Activated CD4-positive, CD25-positive, alpha-beta regulatory T cell (primary cell): ENCODE measurements at regions not wholly inside any gene's neighbourhood (a gene's known extent, or its start where the extent isn't known, plus 50 kb on each side); places are given as distances from the start of the nearest gene placed in this dataset.

Experiments
- DNase-seq, 4 experiments: peaks; one replicate each; lab custom pipeline; 2025; lab: John Stamatoyannopoulos, UW

DNA sequence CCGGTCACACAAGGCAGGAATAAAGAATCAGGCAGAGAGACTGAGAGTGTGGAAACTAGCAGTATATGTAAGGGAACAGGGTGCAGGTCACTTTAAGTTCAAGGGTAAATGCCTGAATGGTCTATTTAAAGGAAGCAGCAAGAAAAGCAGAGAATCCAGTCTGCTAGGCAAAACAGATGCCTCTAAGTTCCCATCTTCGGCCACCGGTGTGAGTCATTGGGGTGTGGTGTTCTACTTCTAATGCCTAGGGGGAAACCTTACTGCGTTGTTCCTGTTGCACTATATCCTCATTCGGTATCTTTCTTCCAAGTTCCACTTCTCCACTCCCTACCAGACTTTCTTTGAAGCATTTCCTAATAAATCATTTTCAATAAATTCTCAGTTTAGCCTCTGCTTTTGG, 259.9 kb downstream of the HHIPL2 start:
- DNase-seq: no peak

DNA sequence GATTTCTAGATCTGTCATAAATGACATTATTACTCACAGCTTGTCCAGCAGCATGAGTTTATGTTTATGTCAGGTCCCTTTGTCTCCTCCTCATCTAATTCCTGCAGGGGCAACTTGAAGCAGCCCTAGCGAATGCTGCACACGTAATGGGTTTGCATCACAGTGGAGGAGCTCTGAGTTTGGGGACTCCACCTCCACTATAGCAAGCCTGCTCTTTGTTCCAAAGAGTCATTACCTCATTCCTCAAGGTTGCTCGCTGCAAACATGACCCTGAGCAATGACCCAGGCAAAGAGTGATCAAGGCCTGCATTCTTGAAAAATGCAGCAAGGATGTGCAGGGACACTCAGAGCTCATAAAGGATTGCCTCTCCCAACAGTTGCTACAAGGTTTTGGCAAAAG, 261.9 kb downstream of the HHIPL2 start:
- no peak for DNase-seq

DNA sequence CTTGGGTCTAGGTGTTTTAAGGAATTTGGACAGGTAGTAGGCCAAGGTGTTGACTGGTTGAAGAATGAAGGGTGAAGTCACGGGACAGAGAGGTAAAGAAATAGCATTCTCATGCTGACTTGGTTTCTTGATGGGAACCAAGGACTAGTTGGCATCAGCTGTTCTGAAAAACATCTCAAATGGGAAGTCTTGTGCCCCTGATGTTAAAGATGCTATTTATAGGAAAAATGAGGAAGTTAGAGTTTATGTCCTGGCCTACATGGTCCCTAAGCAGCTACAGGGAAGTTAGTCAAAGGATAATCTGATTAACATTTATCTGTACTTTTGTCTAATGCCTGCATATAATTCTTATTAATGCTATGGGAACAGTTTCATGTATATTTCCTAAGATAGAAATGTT, 262.4 kb downstream of the HHIPL2 start:
- DNase-seq: no peak

DNA sequence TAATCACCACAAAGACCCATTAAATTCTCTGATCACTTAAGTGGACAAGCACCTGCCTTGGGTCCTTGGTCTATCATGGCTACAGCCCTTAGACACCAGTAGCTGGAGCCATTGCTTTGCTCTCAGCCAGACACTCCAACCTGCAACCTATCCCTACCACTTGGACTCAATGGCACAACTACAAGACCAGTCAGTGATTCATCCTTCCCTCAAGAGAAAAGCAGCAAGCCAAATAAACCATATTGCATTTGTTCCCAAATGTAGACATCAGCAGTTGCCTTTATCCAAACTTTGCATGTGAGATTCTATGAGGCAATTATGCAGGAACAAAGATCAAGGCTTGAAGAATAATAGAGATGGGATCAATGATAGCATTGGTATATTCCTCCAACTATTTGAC, 263.4 kb downstream of the HHIPL2 start:
- no peak for DNase-seq

DNA sequence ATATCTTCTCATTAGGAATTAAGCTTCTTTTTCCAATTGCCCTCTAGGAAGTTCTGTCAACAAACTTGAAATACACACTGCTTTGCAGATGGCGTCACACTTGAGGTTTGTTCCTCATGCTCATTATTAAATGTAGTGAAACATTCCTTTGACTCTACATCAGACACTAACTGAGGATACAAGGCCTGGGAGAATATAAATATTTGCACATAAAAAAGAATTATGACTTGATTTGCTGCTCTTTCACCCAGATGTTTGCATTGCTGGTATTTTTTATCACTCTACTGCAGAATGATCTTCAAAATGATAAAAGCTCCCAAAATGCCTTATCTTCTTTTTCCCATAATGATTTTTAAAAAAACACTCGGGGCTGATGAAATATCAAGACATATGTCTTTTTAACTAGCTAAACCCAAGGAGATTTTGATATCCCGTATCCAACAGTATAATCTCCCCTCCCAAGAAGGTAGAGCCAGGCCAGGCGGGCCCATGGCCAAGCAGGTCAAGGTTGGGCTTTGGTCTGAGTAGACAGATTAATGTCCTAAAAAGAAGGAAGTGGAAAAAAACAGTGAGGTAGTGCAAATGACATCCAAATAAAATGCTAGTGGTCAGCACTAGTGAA, 264.6 kb downstream of the HHIPL2 start:
- no peak for DNase-seq

DNA sequence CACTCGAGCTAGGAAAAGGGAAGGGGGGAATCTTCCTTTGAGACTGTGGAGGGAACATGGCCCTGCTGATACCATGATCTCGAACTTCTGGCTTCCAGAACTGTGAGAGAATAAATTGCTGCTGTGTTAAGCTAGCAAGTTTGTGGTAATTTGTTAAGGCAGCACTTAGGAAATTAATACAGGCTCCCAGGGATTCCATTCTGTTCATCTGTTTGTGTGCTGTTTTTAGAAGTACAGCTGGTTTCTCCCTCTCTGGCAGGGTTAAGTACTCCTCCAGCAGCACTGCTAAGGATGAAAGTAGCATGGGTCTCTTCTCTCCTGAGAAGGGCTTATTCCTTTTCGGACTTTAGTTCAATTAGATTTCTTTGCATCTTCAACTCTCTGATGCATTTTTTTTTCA, 268.3 kb downstream of the HHIPL2 start:
- no peak for DNase-seq

DNA sequence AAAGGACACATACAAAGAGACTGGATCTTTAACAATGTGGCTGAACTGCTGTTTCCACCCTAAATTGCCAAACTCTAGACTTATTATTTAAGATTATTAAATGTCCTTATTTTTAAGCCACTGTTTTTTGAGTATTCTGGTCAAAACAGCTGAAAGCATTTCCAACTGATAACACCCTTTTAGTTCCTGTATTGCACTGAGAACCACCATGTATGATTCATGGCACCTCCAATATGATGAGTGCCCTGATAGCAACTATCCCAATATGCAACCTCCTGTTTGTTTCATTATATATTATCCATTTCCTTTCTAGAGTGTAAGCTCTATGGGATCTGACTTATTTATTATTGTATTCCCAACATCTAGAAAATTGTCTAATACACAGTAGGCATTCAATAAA, 269.4 kb downstream of the HHIPL2 start:
- DNase-seq: no peak

DNA sequence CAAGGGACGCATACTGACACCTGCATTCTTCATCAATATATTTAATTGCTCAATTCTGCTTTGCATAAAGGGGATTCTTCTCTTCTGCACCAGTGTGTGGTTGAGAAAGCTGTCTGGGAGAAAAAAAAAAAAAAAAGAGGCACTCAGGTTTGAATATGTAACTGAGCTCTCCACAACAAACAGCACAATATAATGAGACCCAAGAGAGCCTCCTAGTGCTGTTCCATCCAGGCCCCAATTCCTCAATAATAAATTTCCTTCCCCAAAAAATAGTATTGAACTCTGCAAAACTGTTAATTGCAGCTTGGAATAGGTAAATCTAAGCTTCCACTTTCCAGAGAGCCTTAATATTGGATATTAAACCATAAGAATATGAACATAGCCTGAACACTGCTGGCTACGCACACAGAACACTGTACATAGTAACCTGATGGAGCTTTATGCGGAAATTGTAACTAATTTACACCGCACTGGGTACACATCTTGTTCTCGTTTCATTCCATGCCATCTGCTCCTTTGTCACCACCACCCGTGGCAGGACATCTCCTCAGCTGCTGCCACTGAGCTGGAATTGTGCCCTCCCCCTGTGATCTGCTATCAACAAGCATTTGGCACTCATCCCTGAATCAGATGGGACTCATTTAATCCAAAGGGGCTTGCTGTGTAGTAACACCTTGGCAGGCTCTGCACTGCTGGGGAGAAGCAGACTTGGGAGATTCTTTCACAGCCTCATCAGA, 272.0 kb downstream of the HHIPL2 start:
- no peak for DNase-seq

DNA sequence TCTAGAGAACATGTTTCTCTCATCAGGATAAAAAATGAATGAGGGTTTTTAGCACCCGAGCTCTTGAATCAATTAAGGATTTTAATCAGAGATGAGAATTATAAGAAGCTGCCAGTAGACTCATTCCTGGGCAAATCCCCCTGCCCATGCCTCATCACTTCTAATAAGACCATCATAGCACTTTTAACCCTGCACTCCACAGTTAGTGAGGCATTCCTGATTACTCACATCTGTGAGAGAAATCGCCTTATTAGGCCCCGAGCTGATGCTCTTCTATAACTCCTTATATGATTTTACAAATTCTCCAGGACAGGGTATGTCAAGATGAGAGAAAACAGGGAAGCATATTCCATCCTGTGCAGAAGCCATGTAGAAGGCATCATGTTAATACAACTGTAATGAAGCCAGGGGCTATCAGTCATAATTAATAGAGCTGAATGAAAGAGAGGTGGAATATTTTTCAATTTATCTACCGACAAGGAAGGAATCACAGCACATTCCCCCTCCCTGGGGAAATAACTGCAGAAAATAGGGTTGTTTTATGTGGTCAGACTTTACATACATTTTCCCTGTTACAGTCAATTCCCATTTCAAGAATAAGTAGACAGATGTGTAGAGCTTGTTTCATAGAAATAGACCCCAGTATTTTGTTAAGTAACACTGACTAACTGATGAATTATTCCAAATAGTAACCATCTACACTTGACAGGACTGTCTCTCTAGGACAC, 272.7 kb downstream of the HHIPL2 start:
- no peak for DNase-seq

DNA sequence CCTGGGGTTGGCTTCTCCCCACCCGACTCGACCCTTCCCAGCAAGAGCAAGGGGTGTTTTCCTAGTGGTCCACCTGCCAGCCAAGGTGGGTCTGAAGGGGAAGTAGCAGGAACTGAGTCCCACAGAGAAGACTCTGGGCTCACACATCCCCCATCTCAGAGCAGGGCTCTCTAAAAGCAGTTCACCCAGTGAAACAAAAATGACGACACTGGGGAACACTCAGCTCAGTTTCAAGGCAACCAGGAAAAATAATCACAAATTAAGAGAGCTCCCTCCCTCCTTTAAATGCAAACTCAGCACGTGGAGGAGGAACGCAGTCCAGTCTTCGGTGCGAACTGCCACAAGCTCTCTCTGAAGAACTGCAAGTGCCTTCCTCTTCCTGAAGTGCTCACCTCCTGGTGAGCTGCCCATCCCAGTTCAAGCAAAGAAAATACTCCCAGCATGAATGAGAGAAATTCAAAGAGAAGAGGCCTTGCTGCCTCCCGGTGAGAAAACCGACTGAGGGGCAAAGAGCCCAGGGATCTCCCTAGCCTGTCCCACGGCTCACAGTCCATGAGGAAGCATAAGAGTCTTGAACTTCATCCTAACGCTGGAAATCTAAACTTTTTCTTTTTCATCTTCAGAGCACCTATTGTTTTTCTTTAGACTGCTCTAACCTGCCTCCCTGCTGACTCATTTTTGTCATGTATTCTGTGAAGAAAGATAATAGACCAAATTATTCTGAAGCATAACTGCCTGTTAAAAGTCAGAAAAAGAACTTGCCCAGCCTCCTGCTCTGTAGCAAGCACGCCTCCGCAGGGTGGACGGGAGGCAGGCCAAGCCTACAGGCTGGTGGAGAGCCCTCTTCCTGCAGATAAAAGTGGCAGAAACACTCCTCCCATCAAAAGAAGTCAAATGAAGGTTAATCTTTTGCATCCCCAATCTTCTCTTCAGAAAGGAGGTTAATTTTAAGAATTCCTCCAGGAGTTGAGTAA, 281.4 kb downstream of the HHIPL2 start:
- no peak for DNase-seq

DNA sequence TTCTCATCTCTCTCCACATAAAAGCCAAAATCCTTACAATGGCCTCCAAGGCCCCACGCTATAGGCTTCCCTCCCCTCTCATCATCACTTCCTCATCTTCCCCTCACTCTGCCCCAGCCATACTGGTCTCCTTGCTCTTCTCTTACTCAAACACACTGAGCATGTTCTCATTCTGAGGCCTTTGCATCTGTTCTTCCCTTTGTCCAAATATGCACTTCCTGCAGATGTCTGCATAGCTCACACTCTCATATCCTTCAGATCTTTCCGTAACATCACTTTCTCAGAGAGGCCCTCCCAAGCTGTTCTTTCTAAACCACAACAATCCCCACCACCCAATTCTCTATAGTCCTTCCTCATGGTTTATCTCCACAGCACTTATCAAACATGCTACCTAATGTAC, 284.1 kb downstream of the HHIPL2 start:
- no peak for DNase-seq

DNA sequence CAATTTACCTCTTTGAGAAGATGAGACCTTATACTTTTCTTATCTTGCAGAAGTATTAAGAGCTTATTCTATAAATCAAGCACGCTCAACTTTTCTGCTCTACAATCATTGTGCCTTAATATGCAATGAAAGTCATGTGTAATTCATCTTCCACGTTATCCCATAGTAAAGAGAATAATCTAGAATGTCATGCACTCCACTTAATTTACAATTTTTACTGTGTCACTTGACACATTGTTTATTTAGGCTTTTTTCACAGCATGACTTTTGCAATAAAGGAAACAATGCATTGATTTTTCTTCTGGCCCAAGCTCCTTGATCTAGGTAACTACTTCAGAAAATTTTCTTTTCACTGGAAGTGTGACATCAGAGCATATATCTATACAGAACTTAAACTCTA, 290.9 kb downstream of the HHIPL2 start:
- DNase-seq: no peak

DNA sequence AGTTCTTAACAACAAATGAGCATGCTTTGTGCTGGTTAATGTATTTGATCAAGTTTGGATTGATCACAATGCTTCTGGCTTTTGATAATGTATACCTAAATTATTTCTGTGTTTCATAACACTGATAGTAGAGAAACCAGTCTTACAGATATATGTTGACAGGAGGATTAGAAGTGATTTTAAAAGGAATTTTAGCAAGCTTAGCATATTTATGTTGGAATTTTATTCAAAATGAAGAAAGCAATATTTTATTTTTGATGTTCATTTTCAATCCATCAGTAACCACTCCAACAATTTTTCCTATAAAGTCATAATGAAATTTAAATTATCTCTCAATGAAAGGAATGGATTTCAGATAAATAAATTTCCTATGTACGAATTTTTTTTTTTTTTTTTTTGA, 291.8 kb downstream of the HHIPL2 start:
- DNase-seq: no peak

DNA sequence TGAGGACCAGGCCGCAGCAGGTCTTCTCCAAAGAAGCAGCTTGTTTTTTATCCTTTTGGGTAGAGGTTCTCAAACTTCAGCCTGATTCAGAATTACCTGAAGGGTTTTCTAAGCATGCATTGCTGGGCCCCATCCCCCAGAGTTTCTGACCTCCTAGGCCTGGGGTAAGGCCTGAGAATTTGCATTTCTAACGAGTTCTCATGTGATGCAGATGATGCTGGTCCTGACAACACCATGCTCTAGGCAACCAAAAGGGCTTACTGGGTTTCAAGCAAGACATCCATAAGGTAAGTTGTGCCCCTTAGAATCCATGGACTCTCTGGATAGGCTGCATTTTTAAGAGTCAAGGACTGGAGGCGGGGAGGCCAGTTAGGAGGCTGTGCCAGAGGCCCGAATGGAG, 295.1 kb downstream of the HHIPL2 start:
- no peak for DNase-seq

DNA sequence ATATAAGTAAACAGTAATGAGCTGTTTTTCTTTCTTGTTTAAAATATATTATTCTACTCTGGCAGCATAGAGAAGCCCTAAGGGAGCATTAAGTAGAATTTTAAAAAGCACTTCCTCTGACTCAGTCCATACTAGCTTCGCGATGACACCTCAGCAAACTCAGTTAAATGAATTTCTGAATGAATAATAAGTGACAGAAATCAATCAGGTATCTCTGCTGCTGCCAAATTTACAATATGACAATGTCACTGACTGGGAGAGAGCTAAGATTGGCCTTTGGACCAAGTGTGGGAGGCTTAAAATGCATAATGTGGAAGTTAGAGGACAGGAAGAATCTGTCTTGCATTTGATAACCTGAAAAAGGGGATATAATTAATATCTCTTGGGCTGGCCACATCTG, 296.1 kb downstream of the HHIPL2 start:
- no peak for DNase-seq

DNA sequence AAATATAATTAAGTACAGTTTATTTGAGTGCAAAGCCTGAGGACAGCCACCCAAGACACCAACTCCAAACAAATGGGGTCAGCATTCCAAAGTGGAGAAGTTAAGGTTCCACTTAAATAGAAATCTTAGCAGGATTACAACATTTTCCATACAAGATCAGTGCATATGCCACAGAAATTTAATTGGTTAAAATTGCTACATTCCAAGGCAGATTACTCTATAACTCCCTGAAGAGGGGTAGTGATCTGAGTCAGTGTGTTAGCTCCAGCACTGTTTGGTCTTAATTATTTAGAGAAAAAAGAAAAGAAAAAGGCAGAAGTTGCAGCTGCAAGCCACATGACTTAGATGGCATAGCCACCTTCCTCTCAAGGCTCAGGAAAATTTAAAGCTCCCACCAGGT, 297.5 kb downstream of the HHIPL2 start:
- no peak for DNase-seq

DNA sequence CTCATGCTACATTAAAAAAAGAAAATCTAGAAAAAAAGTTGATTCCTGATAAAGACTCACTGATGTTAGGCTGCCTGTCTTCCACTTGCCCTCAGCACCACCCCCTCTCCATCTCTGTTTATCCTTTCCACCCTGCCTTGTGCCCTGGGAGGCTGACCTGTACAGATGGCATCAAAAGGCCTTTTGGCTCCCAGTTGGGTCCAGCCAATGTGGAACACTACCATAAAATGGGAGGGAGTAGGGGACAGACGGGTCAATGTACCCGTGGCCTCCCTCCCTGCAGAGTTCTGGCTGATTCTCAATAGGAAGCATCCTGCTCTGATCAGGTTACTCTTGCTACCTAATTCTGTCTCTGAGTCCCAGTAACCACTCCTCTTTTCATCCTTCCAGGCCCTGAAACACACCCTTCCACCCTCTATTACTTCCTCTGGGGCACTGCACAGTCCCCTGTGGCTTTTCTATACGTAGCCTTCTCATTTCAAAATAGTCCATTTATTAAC, 300.0 kb downstream of the HHIPL2 start:
- no peak for DNase-seq

DNA sequence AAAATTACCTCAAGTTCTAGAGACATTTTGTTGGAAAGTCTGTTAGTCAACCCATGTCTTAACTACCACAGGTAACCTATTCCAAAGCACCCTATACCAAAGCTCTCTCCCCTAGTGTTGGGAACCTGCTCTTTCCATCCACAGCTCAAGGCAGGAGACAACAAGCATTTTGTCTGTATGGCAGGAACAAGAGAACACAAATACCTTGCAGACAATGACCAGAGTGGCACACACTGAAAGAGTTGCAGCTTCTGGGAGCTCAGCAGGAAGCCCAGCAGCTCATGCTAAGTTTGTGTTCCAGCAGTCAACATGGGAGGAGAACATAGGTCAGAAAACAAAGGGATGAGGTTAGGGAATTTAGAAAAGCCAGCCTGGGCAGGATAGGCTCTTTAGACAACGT, 300.8 kb downstream of the HHIPL2 start:
- DNase-seq: no peak

DNA sequence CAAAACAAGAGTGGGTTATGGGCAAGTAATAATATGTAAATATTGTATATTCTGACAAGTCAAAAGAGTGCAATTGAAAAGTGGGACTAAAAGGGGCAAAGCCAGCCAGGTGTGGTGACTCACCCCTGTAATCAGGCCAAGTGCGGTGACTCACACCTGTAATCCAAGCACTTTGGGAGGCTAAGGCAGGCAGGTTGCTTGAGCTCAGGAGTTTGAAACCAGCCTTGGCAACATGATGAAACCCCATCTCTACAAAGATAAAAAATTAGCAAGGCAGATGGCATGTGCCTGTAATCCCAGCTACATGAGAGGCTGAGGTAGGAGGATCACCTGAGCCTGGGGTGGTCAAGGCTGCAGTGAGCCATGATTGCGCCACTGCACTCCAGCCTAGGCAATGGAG, 304.0 kb downstream of the HHIPL2 start:
- DNase-seq: no peak

DNA sequence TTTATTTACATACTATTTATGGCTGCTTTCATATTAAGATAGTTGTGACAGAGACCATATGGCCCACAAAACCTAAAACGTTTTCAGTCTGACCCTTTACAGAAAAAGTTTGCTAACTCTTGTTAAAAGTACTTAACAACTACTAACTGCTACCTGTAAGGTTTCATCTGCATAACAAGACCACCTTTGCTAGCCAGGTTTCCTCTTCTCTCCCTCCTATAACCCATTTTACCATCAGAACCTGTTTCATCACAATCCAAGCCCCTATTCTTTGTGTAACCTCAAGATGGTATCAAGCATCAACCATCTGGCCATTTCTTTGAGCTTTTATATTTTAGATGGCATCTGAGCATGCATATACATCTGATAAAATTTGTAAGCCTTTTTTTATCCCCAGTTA, 305.4 kb downstream of the HHIPL2 start:
- no peak for DNase-seq

DNA sequence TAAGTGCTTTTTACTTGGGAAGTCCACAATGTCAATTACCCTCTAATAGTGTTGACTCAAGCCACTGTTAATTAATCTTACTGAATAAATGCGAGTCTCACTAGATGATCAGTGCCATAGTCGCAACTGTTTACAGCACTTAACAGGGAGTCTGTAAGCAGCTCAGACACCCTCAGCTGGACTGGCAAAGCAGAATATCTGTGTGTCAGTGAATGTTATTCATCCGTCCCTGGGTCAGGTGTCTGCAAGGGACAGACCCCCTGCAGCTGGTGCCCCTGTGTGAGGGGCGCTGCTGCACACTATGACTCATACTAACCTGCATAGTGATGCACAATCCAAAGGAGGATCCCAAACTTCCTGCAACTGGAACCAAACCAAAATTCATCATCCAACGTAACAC, 306.5 kb downstream of the HHIPL2 start:
- DNase-seq: no peak

DNA sequence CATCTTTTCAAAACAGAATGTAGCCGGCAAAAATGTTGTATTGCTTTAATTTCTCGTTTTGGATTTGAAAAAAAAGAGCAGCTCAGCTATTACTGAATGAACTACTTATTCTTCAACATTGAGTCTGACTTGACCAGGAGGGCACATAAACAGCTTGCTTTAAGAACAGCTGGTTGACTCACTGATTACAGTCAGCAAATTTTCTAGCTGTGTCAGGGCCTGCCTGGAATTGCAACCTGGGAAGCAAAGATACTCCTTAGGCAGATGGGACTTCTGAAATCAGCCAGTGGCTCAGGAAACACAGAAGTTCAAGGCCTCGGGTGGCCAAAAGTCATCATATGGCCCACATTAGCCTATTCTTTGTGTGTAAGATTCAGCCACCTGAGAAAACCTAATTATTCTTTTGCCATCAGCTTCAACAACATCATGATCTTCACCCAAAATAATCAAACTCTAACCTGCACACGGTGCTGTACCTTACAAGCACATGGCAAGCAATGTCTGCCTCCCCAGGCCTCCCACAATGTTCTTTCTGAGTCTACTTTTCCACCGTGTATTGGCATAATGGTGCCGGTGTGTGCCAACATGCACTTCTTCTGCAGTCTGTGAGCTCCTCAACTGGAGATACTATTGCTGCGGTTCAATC, 307.2 kb downstream of the HHIPL2 start:
- DNase-seq: no peak
